Testis (tissue), 2 donors: ENCODE measurements at regions not wholly inside any gene's neighbourhood (a gene's known extent, or its start where the extent isn't known, plus 50 kb on each side); places are given as distances from the start of the nearest gene placed in this dataset.

Experiments used
- DNase-seq: peaks from one replicate; pipeline ENCODE4 v3.0.0-alpha.2; 2019
- H3K27ac ChIP-seq, 2 donors: fragments of 200-600 bp; sonication (generic); one replicate each; pipeline ENCODE4 v1.5.1; 2019
- H3K27me3 ChIP-seq: fragments of 200-600 bp; sonication (generic); one replicate; pipeline ENCODE4 v1.5.1; 2019
- H3K36me3 ChIP-seq: fragments of 200-600 bp; sonication (generic); one replicate; pipeline ENCODE4 v1.5.1; 2017; ENCODE audit warnings: low read depth; ENCODE audit errors: missing control alignments
- H3K4me1 ChIP-seq: fragments of 200-600 bp; sonication (generic); one replicate; pipeline ENCODE4 v1.5.1; 2019
- H3K4me3 ChIP-seq, 2 donors: fragments of 200-600 bp; sonication (generic); one replicate each; pipeline ENCODE4 v1.5.1; 2017 to 2019
- H3K9me3 ChIP-seq: fragments of 200-600 bp; sonication (generic); one replicate; pipeline ENCODE4 v1.5.1; 2017
- POLR2A ChIP-seq: fragments of 450-650 bp; IDR thresholded peaks from one replicate; pipeline ENCODE4 v1.6.1; 2017; ENCODE audit warnings: antibody characterized with exemption, mild to moderate bottlenecking, moderate library complexity
- WGBS, 2 donors: methylation state at CpG; one replicate each; pipeline ENCODE4 v1.1.5; 2018; 5-methylcytosine and 5-hydroxymethylcytosine counted together
- intact Hi-C: fragments of 100-400 bp; cut with DNase I; formaldehyde crosslinking; loops from one replicate; pipeline ENCODE4 v1.15.1; 2023; ENCODE audit warnings: low total_unique reads
- TF ChIP-seq, protein P1 (sequence below), 3 experiments: fragments of 450-650 bp in 2 of 3; fragments of 200-600 bp in 1 of 3; sonication (generic) in 1 of 3; IDR thresholded peaks; one replicate each; pipeline ENCODE4 v1.5.1; 2016 to 2019; ENCODE audit warnings: antibody characterized with exemption in 3 of 3, mild to moderate bottlenecking in 2 of 3, moderate library complexity in 1 of 3

DNA sequence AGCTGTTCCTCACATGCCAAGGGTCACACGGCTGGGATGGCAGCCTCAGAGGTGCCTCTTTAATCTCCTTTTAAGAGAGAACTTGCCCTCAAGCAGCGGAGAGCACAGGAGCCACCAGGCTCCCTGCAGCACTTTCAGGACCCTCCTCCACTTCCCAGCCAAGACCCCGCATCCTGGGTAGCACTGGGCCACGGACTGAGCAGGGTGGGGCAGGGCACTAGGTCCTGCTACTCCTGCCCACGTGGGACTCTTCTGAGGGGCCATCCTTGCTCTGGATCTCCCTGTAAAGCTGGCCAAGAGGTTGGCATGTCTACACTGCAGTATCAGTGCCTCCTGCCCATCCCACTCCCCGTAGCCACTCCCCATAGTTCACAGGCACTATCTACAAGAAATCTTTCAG is 175.3 kb upstream of the GLI2 start:
- Histone ChIP-seq H3K4me1 (no peaks in the 10 kb centered on the region), H3K9me3 (no peaks in the 10 kb centered on the region), H3K36me3 (no peaks in the 10 kb centered on the region), H3K4me3 (no peak overlapping the region), H3K27me3 (no peaks in the 10 kb centered on the region), H3K27ac (no peak overlapping the region)
- WGBS, 2 donors, result 92 to 100% methylated on average over 1 to 6 of the region's 6 CpGs
- intact Hi-C loops, result no loop called here
- no peak for DNase-seq
- TF ChIP-seq POLR2A, result no peak
- TF ChIP-seq, protein P1, sequence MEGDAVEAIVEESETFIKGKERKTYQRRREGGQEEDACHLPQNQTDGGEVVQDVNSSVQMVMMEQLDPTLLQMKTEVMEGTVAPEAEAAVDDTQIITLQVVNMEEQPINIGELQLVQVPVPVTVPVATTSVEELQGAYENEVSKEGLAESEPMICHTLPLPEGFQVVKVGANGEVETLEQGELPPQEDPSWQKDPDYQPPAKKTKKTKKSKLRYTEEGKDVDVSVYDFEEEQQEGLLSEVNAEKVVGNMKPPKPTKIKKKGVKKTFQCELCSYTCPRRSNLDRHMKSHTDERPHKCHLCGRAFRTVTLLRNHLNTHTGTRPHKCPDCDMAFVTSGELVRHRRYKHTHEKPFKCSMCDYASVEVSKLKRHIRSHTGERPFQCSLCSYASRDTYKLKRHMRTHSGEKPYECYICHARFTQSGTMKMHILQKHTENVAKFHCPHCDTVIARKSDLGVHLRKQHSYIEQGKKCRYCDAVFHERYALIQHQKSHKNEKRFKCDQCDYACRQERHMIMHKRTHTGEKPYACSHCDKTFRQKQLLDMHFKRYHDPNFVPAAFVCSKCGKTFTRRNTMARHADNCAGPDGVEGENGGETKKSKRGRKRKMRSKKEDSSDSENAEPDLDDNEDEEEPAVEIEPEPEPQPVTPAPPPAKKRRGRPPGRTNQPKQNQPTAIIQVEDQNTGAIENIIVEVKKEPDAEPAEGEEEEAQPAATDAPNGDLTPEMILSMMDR (IDR thresholded peaks at IDR 0.05), result no peak

DNA sequence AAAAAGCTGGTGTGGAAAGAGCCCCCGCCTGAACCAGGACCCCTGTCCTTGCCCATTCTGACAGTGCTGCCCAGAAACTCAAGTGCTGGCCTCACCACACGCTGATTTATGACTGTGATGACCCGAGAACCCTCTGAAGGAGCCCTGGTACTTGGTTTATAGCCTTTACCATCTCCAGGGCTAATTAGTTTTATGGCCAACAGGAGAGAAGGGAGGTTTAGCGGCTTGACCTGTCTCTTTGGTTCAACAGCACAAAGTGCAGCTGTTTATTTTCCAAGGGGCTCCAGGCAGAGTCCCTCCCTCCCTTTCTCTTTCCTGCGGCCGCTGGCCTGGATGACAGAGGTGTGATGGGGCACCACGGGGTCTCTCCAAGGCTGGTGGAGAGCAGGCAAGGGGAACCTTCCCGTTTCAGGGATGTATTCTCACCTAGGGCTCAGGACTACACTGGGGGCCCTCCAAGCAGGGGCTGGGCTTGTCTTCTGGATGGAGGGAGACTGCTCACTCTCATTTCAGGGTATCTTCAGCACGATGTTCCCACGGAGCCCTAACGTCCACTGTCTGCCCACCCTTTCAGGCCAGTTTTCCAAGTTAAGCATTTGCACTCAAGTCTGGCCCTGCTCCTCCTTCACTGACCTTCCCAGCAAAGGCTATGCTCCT is 174.2 kb upstream of the GLI2 start:
- TF ChIP-seq, protein P1 (IDR thresholded peaks at IDR 0.05), result no peak
- no peak for TF ChIP-seq POLR2A
- no peaks in the 10 kb centered on the region for H3K27me3 ChIP-seq

DNA sequence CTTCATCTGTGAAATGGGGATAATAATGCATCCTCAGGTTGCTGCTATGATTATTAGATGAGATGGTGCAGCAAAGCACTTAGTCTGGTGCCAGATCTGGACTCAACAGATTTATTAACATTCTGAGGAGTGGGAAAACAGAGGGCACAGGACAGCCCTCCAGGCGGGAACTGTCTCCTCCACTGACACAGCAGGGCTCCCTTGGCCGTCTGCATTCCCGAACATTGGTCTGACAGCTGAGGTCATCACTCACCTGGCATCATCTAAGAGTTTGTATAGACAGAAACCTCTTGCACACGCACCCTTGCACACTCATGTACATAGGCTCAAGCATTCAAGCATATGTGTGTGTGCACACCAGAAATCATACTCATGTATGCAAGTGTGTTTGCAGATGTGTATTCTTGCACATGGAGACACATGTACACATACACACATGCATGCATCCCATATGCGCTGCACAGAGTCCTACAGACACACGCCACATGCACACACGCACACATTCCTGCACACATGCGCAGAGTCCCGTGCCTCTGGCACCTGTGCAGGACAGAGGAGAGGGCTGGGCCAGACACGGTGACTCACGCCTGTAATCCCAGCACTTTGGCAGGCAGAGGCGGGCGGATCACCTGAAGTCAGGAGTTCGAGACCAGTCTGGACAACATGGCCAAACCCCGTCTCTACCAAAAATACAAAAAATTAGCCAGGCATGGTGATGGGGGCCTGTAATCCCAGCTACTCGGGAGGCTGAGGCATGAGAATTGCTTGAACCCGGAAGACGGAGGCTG is 173.3 kb upstream of the GLI2 start:
- Histone ChIP-seq H3K27me3 (no peaks in the 10 kb centered on the region), H3K27ac (no peak overlapping the region), H3K4me1 (peaks cover 17% of the 10 kb centered on the region), H3K4me3 (no peak overlapping the region), H3K36me3 (no peaks in the 10 kb centered on the region), H3K9me3 (no peaks in the 10 kb centered on the region)
- TF ChIP-seq, protein P1 (IDR thresholded peaks at IDR 0.05), result no peak
- TF ChIP-seq POLR2A, result no peak
- intact Hi-C loops, result no loop called here
- no peak for DNase-seq
- WGBS, 2 donors, result 94% methylated on average over 18 of the region's 18 CpGs

More for the DNA sequence above, 174.2 kb upstream of the GLI2 start:
- peaks cover 10% of the 10 kb centered on the region for H3K4me1 ChIP-seq
- no peak overlapping the region for H3K27ac ChIP-seq
- WGBS, 2 donors, result 73 to 89% methylated on average over 6 to 11 of the region's 11 CpGs
- H3K4me3 ChIP-seq, result no peak overlapping the region
- no peaks in the 10 kb centered on the region for H3K9me3 ChIP-seq
- H3K36me3 ChIP-seq, result no peaks in the 10 kb centered on the region
- intact Hi-C loops, result no loop called here
- no peak for DNase-seq

DNA sequence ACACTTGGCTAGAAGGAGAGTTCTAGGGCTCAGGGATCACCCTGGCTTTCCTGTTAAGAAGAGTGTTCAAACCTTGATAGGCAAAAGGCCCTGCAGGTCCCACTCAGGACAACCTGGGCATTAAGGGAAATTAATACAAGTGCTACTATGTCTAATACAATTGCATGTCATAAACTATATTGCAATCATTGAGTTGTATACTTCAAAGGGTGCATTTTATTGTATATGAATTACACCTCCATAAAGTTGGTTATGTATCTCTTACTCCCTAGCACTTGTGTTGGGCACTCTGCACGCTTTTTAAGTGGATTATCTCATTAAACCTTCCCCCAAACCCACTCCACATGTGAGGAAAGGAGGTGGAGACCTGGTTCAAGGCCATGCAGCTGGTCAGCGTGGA is 172.1 kb upstream of the GLI2 start:
- Histone ChIP-seq H3K27ac (no peak overlapping the region), H3K4me1 (peaks cover 17% of the 10 kb centered on the region), H3K36me3 (no peaks in the 10 kb centered on the region), H3K27me3 (no peaks in the 10 kb centered on the region), H3K9me3 (no peaks in the 10 kb centered on the region), H3K4me3 (no peak overlapping the region)
- intact Hi-C loops, result no loop called here
- TF ChIP-seq, protein P1 (IDR thresholded peaks at IDR 0.05), result no peak
- TF ChIP-seq POLR2A, result no peak
- no peak for DNase-seq
- 70 to 75% methylated on average over 2 of the region's 2 CpGs for WGBS, 2 donors
